HCT116 (cell line): ENCODE measurements at regions not wholly inside any gene's neighbourhood (a gene's known extent, or its start where the extent isn't known, plus 50 kb on each side); places are given as distances from the start of the nearest gene placed in this dataset.

Source experiments
- ATAC-seq: fragments of 200-7000 bp; cut with Tn5 transposase; 2 replicates; pipeline ENCODE4 v1.9.1; 2020; ENCODE audit warnings: mild to moderate bottlenecking, moderate library complexity
- BruUV-seq: library from RNA; stranded (reverse); fragments of 400-500 nt; replicated peaks from 2 replicates; lab custom pipeline; 2021; lab: Mats Ljungman, UMichigan
- CTCF ChIA-PET: fragments of 300-600 bp; sonication (Branson Sonifier 250); formaldehyde crosslinking; loops from one replicate; lab custom pipeline; 2021; ENCODE audit warnings: antibody characterized with exemption; lab: Charles Lee
- POLR2A ChIA-PET: fragments of 300-600, 350-600 bp; sonication (Branson Sonifier 250); formaldehyde crosslinking; loops from one replicate; lab custom pipeline; 2021; ENCODE audit warnings: antibody characterized with exemption; lab: Charles Lee
- RAD21 ChIA-PET, 2 experiments: fragments of 300-600 bp; sonication (Branson Sonifier 250); formaldehyde crosslinking; loops; one replicate each; lab custom pipeline; 2023; ENCODE audit warnings: low total read pairs in 2 of 2; ENCODE audit not compliant: uncharacterized antibody in 2 of 2, unreplicated experiment in 2 of 2, low non-redundant PET in 1 of 2; lab: Charles Lee
- DNase-seq: peaks from one replicate; pipeline ENCODE4 v3.0.0-alpha.2; 2010; ENCODE audit warnings: low read depth, low spot score
- H2AFZ ChIP-seq: fragments of 200-600 bp; shearing (Covaris generic), sonication (generic); 2 replicates; pipeline ENCODE4 v1.6.1; 2017; ENCODE audit warnings: low read depth, mixed run types, mixed read lengths, antibody characterized with exemption, low read length; ENCODE audit not compliant: poor library complexity, severe bottlenecking
- H3K27ac ChIP-seq: 2 replicates; pipeline ENCODE4 v1.5.1; 2012; ENCODE audit warnings: low read depth, low read length
- H3K27me3 ChIP-seq: fragments of 200-600 bp; sonication (generic); 2 replicates; pipeline ENCODE4 v1.6.1; 2016; ENCODE audit warnings: mixed run types, low read length, mixed read lengths; ENCODE audit not compliant: insufficient read depth
- H3K36me3 ChIP-seq, 2 experiments: fragments of 200-500 bp in 1 of 2; fragments of 200-600 bp in 1 of 2; sonication (Bioruptor generic) in 1 of 2; sonication (generic) in 1 of 2; 2 replicates each; pipeline versions ENCODE4 v1.5.1 to v1.6.1; 2014 to 2016; ENCODE audit warnings: low read length in 2 of 2, inconsistent platforms in 1 of 2, mixed read lengths in 1 of 2, mixed run types in 1 of 2; ENCODE audit not compliant: insufficient read depth in 2 of 2, control insufficient read depth in 1 of 2
- H3K4me1 ChIP-seq, 2 experiments: fragments of 200-600 bp in 1 of 2; sonication (generic) in 1 of 2; 2 replicates each; pipeline versions ENCODE4 v1.5.1 to v1.6.1; 2012 to 2017; ENCODE audit warnings: low read length in 2 of 2, inconsistent platforms in 1 of 2, mild to moderate bottlenecking in 1 of 2, mixed read lengths in 1 of 2, mixed run types in 1 of 2, moderate library complexity in 1 of 2; ENCODE audit not compliant: insufficient read depth in 2 of 2, control insufficient read depth in 1 of 2
- H3K4me2 ChIP-seq: fragments of 200-600 bp; sonication (generic); 2 replicates; pipeline ENCODE4 v1.6.1; 2017; ENCODE audit warnings: mixed run types, low read length, mixed read lengths
- H3K4me3 ChIP-seq, 2 experiments: fragments of 200-600 bp in 1 of 2; sonication (generic) in 1 of 2; replicated peaks in 1 of 2; 2 replicates each; pipeline ENCODE4 v1.5.1; 2011 to 2016; ENCODE audit warnings: low read length in 2 of 2, control low read depth in 1 of 2, low read depth in 1 of 2, mild to moderate bottlenecking in 1 of 2, mixed read lengths in 1 of 2, mixed run types in 1 of 2
- H3K79me2 ChIP-seq: fragments of 200-600 bp; sonication (generic); 2 replicates; pipeline ENCODE4 v1.6.1; 2017; ENCODE audit warnings: mild to moderate bottlenecking, mixed run types, low read length, moderate library complexity, mixed read lengths; ENCODE audit not compliant: insufficient read depth
- H3K9ac ChIP-seq: fragments of 200-600 bp; sonication (generic); 2 replicates; pipeline ENCODE4 v1.6.1; 2016; ENCODE audit warnings: low read length, mixed read lengths
- H3K9me2 ChIP-seq: fragments of 200-600 bp; sonication (generic), shearing (Covaris generic); 2 replicates; pipeline ENCODE4 v1.6.1; 2017; ENCODE audit warnings: mixed run types, mild to moderate bottlenecking, moderate library complexity; ENCODE audit not compliant: insufficient read depth
- H3K9me3 ChIP-seq, 2 experiments: fragments of 200-500 bp in 1 of 2; fragments of 200-600 bp in 1 of 2; sonication (Bioruptor generic) in 1 of 2; sonication (generic) in 1 of 2; 2 replicates each; pipeline ENCODE4 v1.6.1; 2014 to 2017; ENCODE audit warnings: low read length in 2 of 2, mixed read lengths in 2 of 2, inconsistent platforms in 1 of 2, low read depth in 1 of 2, mild to moderate bottlenecking in 1 of 2, mixed run types in 1 of 2, moderate library complexity in 1 of 2; ENCODE audit not compliant: control insufficient read depth in 1 of 2, insufficient read depth in 1 of 2
- H4K20me1 ChIP-seq: fragments of 200-600 bp; sonication (generic), shearing (Covaris generic); 2 replicates; pipeline ENCODE4 v1.6.1; 2017; ENCODE audit warnings: mixed run types, mild to moderate bottlenecking, moderate library complexity; ENCODE audit not compliant: insufficient read depth
- CBX3 ChIP-seq: IDR thresholded peaks from 2 replicates; pipeline ENCODE4 v1.6.1; 2012; ENCODE audit warnings: low read depth
- CEBPB ChIP-seq: IDR thresholded peaks from 2 replicates; pipeline ENCODE4 v1.6.1; 2012; ENCODE audit warnings: low read depth
- EGR1 ChIP-seq: IDR thresholded peaks from 2 replicates; pipeline ENCODE4 v1.6.1; 2012; ENCODE audit warnings: low read depth
- EZH2phosphoT487 ChIP-seq: fragments of 200-600 bp; IDR thresholded peaks from 2 replicates; pipeline ENCODE4 v1.6.1; 2018; ENCODE audit warnings: antibody characterized with exemption, borderline replicate concordance
- FOSL1 ChIP-seq: IDR thresholded peaks from 2 replicates; pipeline ENCODE4 v1.6.1; 2012; ENCODE audit warnings: low read depth
- JUND ChIP-seq: IDR thresholded peaks from 2 replicates; pipeline ENCODE4 v1.6.1; 2012
- POLR2AphosphoS5 ChIP-seq: IDR thresholded peaks from 2 replicates; pipeline ENCODE4 v1.6.1; 2011; ENCODE audit warnings: mild to moderate bottlenecking, low read depth, low read length, moderate library complexity
- RAD21 ChIP-seq: IDR thresholded peaks from 2 replicates; pipeline ENCODE4 v1.6.1; 2012; ENCODE audit warnings: low read depth, mild to moderate bottlenecking
- SRF ChIP-seq: IDR thresholded peaks from 2 replicates; pipeline ENCODE4 v1.6.1; 2012; ENCODE audit warnings: low read depth
- ZFX ChIP-seq: fragments of 450-650 bp; IDR thresholded peaks from 2 replicates; pipeline ENCODE4 v1.6.1; 2017
- ZNF274 ChIP-seq: fragments of 200-500 bp; sonication (Bioruptor generic); IDR thresholded peaks from 2 replicates; pipeline ENCODE4 v1.6.1; 2014; ENCODE audit warnings: mild to moderate bottlenecking, low read depth, low read length, inconsistent platforms
- intact Hi-C: fragments of 100-400 bp; cut with micrococcal nuclease; formaldehyde crosslinking; loops from 2 replicates; pipeline ENCODE4 v1.10.0; 2022
- TF ChIP-seq, protein P1 (sequence below): IDR thresholded peaks from 2 replicates; pipeline ENCODE4 v1.6.1; 2012; ENCODE audit warnings: low read depth

DNA sequence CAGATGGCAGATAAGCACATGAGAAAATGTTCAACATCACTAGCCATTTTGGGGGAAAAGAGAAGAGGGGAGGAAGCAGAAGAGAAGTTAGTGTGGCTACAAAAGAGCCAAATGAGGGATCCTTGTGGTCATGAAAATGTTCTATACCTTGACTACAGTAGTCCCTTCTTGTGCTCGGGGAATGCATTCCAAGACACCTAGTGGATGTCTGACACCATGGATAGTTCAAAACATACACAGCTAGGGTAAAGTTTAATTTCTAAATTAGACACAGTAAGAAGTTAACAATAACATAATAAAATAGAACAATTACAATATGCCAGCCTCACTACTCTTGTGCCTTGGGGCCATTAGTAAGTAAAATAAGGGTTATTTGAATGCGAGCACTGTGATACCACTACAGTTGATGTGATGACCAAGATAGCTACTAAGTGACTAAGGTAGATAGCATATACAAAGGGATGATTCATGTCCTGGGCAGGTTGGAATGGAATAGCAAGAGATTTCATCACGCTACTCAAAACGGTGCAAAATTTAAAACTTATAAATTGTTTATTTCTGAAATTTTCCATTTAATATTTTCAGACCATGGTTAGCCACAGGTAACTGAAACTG, 344.1 kb downstream of the NR2F1-AS1 start:
- no peak overlapping the region for H3K27ac ChIP-seq
- no peak overlapping the region for H3K9ac ChIP-seq
- no peaks in the 10 kb centered on the region for H4K20me1 ChIP-seq
- no peaks in the 10 kb centered on the region for H3K36me3 ChIP-seq
- TF ChIP-seq JUND (no peak; the same call in 1 of the 2 replicates), CEBPB (0 out of 2 replicates have a peak, but pooled peaks have one; percentile 21), FOSL1 (0 out of 2 replicates have a peak, but pooled peaks have one; percentile 9)
- H3K9me3 ChIP-seq, result no peaks in the 10 kb centered on the region
- intact Hi-C loops, result no loop called here
- no peaks in the 10 kb centered on the region for H3K79me2 ChIP-seq
- ChIA-PET POLR2A (interaction anchor here (0.7 kb wide), 1 partner anchor 17 kb away, joined by 3 read pairs; no protein-coding TSS in a partner anchor), RAD21 (no interaction called here), CTCF (no interaction called here)
- H3K4me2 ChIP-seq, result no peak overlapping the region
- no peak overlapping the region for H2AFZ ChIP-seq
- peaks cover 0 to 7% of the 10 kb centered on the region in 2 experiments; a peak in 1 of 4 replicates for H3K4me1 ChIP-seq
- H3K9me2 ChIP-seq, result no peaks in the 10 kb centered on the region
- ATAC-seq, result no peak
- DNase-seq, result no peak
- H3K4me3 ChIP-seq, result no peak overlapping the region
- H3K27me3 ChIP-seq, result no peaks in the 10 kb centered on the region
- no TSS peak for BruUV-seq

DNA sequence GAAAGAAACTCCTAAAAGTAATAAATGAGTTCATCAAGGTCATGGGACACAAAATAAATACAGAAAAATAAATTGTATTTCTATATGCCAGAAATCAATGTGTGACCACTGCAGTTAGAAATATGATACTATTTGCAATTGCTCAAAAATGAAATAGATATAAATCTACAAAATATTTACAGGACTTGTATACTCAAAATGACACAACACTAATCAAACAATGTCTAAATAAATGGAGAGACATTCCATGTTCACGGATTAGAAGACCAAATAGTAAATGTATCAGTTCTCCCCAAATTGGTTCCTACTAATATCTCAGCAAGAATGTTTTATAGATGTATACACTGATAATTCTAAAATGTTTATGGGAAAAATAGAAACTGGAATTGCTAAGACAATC, 345.3 kb downstream of the NR2F1-AS1 start:
- TF ChIP-seq EZH2phosphoT487, result no peak
- TF ChIP-seq CBX3, result no peak
- TF ChIP-seq RAD21, result no peak
- TF ChIP-seq ZFX, result no peak
- TF ChIP-seq EGR1, result no peak
- TF ChIP-seq POLR2AphosphoS5, result no peak
- TF ChIP-seq, protein P1, sequence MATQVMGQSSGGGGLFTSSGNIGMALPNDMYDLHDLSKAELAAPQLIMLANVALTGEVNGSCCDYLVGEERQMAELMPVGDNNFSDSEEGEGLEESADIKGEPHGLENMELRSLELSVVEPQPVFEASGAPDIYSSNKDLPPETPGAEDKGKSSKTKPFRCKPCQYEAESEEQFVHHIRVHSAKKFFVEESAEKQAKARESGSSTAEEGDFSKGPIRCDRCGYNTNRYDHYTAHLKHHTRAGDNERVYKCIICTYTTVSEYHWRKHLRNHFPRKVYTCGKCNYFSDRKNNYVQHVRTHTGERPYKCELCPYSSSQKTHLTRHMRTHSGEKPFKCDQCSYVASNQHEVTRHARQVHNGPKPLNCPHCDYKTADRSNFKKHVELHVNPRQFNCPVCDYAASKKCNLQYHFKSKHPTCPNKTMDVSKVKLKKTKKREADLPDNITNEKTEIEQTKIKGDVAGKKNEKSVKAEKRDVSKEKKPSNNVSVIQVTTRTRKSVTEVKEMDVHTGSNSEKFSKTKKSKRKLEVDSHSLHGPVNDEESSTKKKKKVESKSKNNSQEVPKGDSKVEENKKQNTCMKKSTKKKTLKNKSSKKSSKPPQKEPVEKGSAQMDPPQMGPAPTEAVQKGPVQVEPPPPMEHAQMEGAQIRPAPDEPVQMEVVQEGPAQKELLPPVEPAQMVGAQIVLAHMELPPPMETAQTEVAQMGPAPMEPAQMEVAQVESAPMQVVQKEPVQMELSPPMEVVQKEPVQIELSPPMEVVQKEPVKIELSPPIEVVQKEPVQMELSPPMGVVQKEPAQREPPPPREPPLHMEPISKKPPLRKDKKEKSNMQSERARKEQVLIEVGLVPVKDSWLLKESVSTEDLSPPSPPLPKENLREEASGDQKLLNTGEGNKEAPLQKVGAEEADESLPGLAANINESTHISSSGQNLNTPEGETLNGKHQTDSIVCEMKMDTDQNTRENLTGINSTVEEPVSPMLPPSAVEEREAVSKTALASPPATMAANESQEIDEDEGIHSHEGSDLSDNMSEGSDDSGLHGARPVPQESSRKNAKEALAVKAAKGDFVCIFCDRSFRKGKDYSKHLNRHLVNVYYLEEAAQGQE, result no peak
- TF ChIP-seq CEBPB, result no peak
- no peak for TF ChIP-seq SRF
- TF ChIP-seq ZNF274, result no peak
- no peak for TF ChIP-seq FOSL1
- POLR2A ChIA-PET, result no interaction called here
- RAD21 ChIA-PET, result no interaction called here
- intact Hi-C loops, result no loop called here
- no peak overlapping the region for H3K9ac ChIP-seq
- no peak for ATAC-seq
- CTCF ChIA-PET, result no interaction called here
- H3K27ac ChIP-seq, result no peak overlapping the region
- no peaks in the 10 kb centered on the region for H3K9me3 ChIP-seq
- no peak overlapping the region for H2AFZ ChIP-seq
- H3K4me1 ChIP-seq, result peaks cover 0 to 7% of the 10 kb centered on the region in 2 experiments; a peak in 1 of 4 replicates
- DNase-seq, result no peak
- no peaks in the 10 kb centered on the region for H3K27me3 ChIP-seq
- no peaks in the 10 kb centered on the region for H4K20me1 ChIP-seq
- H3K79me2 ChIP-seq, result no peaks in the 10 kb centered on the region
- no peak overlapping the region for H3K4me2 ChIP-seq
- no TSS peak for BruUV-seq
- H3K4me3 ChIP-seq, result no peak overlapping the region
- no peaks in the 10 kb centered on the region for H3K9me2 ChIP-seq
- no peaks in the 10 kb centered on the region for H3K36me3 ChIP-seq
